Mesothelial cell of epicardium (in vitro differentiated cells): ENCODE measurements at regions not wholly inside any gene's neighbourhood (a gene's known extent, or its start where the extent isn't known, plus 50 kb on each side); places are given as distances from the start of the nearest gene placed in this dataset.

Experiments
- DNase-seq, 2 experiments: peaks; one replicate each; pipeline ENCODE4 v3.0.0; 2021; ENCODE audit warnings: low spot score in 2 of 2; ENCODE audit not compliant: unreplicated experiment in 2 of 2
- H3K27ac Mint-ChIP-seq: 2 replicates; pipeline ENCODE4 v1.8.0; 2021; ENCODE audit warnings: mixed read lengths
- H3K27me3 Mint-ChIP-seq: 2 replicates; pipeline ENCODE4 v1.8.0; 2021; ENCODE audit warnings: low read depth, mixed read lengths
- H3K36me3 Mint-ChIP-seq: 2 replicates; pipeline ENCODE4 v1.8.0; 2021; ENCODE audit warnings: mixed read lengths
- H3K4me1 Mint-ChIP-seq: 2 replicates; pipeline ENCODE4 v1.8.0; 2021; ENCODE audit warnings: mixed read lengths
- H3K4me3 Mint-ChIP-seq: 2 replicates; pipeline ENCODE4 v1.8.0; 2021; ENCODE audit warnings: mild to moderate bottlenecking, moderate library complexity, mixed read lengths
- H3K9me3 Mint-ChIP-seq: 2 replicates; pipeline ENCODE4 v1.8.0; 2021; ENCODE audit warnings: mixed read lengths
- CTCF ChIP-seq: fragments of 200-600 bp; sonication (generic); IDR thresholded peaks from one replicate; pipeline ENCODE4 v1.5.0; 2021; ENCODE audit warnings: antibody characterized with exemption; ENCODE audit not compliant: unreplicated experiment

- Mint-ChIP-seq H3K4me1 (no peaks in the 10 kb centered on the region), H3K27ac (no peak overlapping the region), H3K27me3 (peaks cover 3% of the 10 kb centered on the region), H3K4me3 (no peak overlapping the region), H3K36me3 (no peaks in the 10 kb centered on the region), H3K9me3 (no peaks in the 10 kb centered on the region)
- no peak for DNase-seq
- no peak for TF ChIP-seq CTCF
These were observed 246.6 kb upstream of the BTBD3 start for GRCh38 chr20:11671015-11671511.

GRCh38 chr20:11672959-11673358 lies 244.7 kb upstream of the BTBD3 start:
- peaks cover 3% of the 10 kb centered on the region for H3K27me3 Mint-ChIP-seq
- no peaks in the 10 kb centered on the region for H3K4me1 Mint-ChIP-seq
- H3K4me3 Mint-ChIP-seq: no peak overlapping the region
- DNase-seq: no peak
- H3K9me3 Mint-ChIP-seq: no peaks in the 10 kb centered on the region
- H3K36me3 Mint-ChIP-seq: no peaks in the 10 kb centered on the region
- H3K27ac Mint-ChIP-seq: no peak overlapping the region
- no peak for TF ChIP-seq CTCF

GRCh38 chr20:11675920-11676629 lies 241.6 kb upstream of the BTBD3 start:
- Mint-ChIP-seq H3K4me1 (no peaks in the 10 kb centered on the region), H3K36me3 (no peaks in the 10 kb centered on the region), H3K9me3 (no peaks in the 10 kb centered on the region), H3K27me3 (peaks cover 3% of the 10 kb centered on the region), H3K27ac (no peak overlapping the region), H3K4me3 (no peak overlapping the region)
- TF ChIP-seq CTCF: no peak
- DNase-seq: no peak

- no peak overlapping the region for H3K27ac Mint-ChIP-seq
- no peak overlapping the region for H3K4me3 Mint-ChIP-seq
- TF ChIP-seq CTCF: peak; percentile 44
- no peaks in the 10 kb centered on the region for H3K9me3 Mint-ChIP-seq
- H3K36me3 Mint-ChIP-seq: no peaks in the 10 kb centered on the region
- no peaks in the 10 kb centered on the region for H3K4me1 Mint-ChIP-seq
- no peak for DNase-seq
- H3K27me3 Mint-ChIP-seq: peaks cover 3% of the 10 kb centered on the region
These were observed 240.9 kb upstream of the BTBD3 start for GRCh38 chr20:11676630-11677287.

GRCh38 chr20:11677428-11677827 lies 240.3 kb upstream of the BTBD3 start:
- Mint-ChIP-seq H3K4me1 (no peaks in the 10 kb centered on the region), H3K36me3 (no peaks in the 10 kb centered on the region), H3K9me3 (no peaks in the 10 kb centered on the region), H3K4me3 (no peak overlapping the region), H3K27ac (no peak overlapping the region), H3K27me3 (peaks cover 3% of the 10 kb centered on the region)
- no peak for DNase-seq
- TF ChIP-seq CTCF: no peak
